Muscle of leg (tissue), 3 donors: ENCODE measurements at regions not wholly inside any gene's neighbourhood (a gene's known extent, or its start where the extent isn't known, plus 50 kb on each side); places are given as distances from the start of the nearest gene placed in this dataset.

Experiments
- DNase-seq: peaks from one replicate; pipeline ENCODE4 v3.0.0; 2013
- H3K27ac ChIP-seq: one replicate; pipeline ENCODE4 v1.5.1; 2013; ENCODE audit warnings: mild to moderate bottlenecking, low read length, control low read depth
- H3K27me3 ChIP-seq: one replicate; pipeline ENCODE4 v1.6.1; 2013; ENCODE audit warnings: low read length; ENCODE audit not compliant: control insufficient read depth, insufficient read depth
- H3K36me3 ChIP-seq: one replicate; pipeline ENCODE4 v1.6.1; 2013; ENCODE audit warnings: low read length; ENCODE audit not compliant: control insufficient read depth, insufficient read depth
- H3K4me1 ChIP-seq: one replicate; pipeline ENCODE4 v1.6.1; 2013; ENCODE audit warnings: low read length; ENCODE audit not compliant: control insufficient read depth, insufficient read depth
- H3K4me3 ChIP-seq: one replicate; pipeline ENCODE4 v1.5.1; 2013; ENCODE audit warnings: low read length, control low read depth
- H3K9me3 ChIP-seq: replicated peaks from 2 replicates; pipeline ENCODE4 v1.6.1; 2013; ENCODE audit warnings: low read depth, low read length; ENCODE audit not compliant: control insufficient read depth
- WGBS: methylation state at CpG from one replicate; pipeline ENCODE4 v1.1.5; 2013; ENCODE audit warnings: missing lambda C conversion rate; ENCODE audit not compliant: insufficient coverage; 5-methylcytosine and 5-hydroxymethylcytosine counted together

DNA sequence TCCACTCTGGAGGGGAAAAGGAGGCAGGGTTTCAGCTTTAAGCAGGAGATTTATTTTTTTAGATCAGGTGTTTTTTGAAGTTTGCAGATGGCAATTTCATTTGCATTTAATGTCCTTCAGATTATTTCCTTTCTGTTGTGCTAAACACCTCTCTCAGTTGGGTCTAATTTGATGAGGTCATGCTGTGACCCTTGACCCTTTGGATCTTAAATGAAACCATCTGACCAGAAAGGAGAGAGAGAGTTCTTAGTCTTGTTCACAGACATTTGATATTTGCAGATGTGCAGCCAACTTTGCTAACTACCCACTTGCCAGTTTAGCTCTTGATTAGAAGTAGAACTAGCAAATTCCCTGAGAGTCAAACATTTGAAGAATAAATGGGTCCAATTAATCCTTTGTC is 101.5 kb upstream of the RAB11FIP2 start:
- no peaks in the 10 kb centered on the region for H3K9me3 ChIP-seq
- no peak overlapping the region for H3K27ac ChIP-seq
- no peaks in the 10 kb centered on the region for H3K36me3 ChIP-seq
- H3K4me3 ChIP-seq, result no peak overlapping the region
- no peaks in the 10 kb centered on the region for H3K27me3 ChIP-seq
- no peaks in the 10 kb centered on the region for H3K4me1 ChIP-seq
- no peak for DNase-seq

DNA sequence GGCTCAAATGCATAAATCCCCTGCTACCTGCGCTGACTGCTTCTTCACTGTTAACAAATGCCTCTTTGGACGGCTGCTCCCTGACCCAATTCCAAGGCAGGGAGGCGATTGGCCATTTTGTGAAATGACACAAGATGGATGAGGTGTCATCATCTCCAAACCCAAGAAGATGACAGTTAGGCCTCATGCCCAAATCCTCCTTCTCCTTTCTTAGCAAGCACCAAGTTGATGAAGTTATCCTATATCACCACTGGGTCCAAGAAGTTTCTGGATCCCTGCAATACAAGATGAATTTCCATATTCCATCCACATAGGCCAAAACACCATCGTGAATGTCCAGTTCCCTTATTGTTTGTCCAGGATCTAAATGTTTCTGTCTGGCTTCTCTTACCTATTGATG is 98.5 kb upstream of the RAB11FIP2 start:
- H3K4me3 ChIP-seq, result no peak overlapping the region
- DNase-seq, result peak; percentile 73
- no peak overlapping the region for H3K27ac ChIP-seq
- WGBS, result 100% methylated on average over 1 of the region's 4 CpGs
- no peaks in the 10 kb centered on the region for H3K27me3 ChIP-seq
- no peaks in the 10 kb centered on the region for H3K9me3 ChIP-seq
- no peaks in the 10 kb centered on the region for H3K4me1 ChIP-seq
- H3K36me3 ChIP-seq, result no peaks in the 10 kb centered on the region

DNA sequence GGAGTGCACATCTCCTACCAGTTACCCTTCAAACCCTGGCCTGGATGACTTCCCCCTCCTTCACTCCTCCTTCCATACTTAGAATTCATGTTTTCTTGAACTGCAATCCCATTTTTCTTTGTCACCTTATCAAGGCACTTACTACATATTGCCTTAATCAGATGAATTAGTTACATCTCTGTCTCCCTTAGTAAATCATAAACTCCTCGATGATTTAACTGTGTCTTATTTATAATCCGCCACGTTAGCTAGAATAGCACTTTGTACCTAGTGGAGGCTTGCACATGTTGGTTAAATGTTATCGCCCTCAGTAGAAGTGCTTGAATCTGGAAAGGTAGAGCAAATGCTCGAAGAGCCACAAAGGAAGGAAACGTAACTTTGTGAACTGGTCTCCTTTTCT is 94.7 kb upstream of the RAB11FIP2 start:
- DNase-seq, result no peak
- Histone ChIP-seq H3K4me3 (no peak overlapping the region), H3K36me3 (no peaks in the 10 kb centered on the region), H3K27ac (no peak overlapping the region), H3K9me3 (no peaks in the 10 kb centered on the region), H3K4me1 (no peaks in the 10 kb centered on the region), H3K27me3 (no peaks in the 10 kb centered on the region)
- WGBS, result 69% methylated on average over 2 of the region's 6 CpGs

DNA sequence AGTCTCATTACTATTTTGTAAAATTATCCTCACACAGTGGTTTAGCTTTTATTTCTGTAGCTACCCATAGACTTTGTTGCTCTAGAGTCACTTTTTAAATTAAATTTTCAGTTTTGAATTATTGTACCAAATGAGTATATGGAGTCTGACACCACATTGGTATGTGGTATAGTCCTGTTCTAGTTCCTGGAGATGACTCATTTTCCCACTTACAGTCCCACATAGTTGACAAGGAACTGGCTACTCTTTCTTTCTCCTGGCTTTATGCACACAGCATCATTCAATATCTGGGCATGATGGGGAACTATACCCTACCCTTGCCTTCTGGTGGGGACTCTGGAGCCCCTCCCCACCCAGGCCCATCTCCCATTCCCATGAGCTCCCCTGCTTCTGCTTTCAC is 92.6 kb upstream of the RAB11FIP2 start:
- no peak overlapping the region for H3K27ac ChIP-seq
- no peaks in the 10 kb centered on the region for H3K4me1 ChIP-seq
- H3K36me3 ChIP-seq, result no peaks in the 10 kb centered on the region
- H3K27me3 ChIP-seq, result no peaks in the 10 kb centered on the region
- DNase-seq, result no peak
- no peak overlapping the region for H3K4me3 ChIP-seq
- no peaks in the 10 kb centered on the region for H3K9me3 ChIP-seq

DNA sequence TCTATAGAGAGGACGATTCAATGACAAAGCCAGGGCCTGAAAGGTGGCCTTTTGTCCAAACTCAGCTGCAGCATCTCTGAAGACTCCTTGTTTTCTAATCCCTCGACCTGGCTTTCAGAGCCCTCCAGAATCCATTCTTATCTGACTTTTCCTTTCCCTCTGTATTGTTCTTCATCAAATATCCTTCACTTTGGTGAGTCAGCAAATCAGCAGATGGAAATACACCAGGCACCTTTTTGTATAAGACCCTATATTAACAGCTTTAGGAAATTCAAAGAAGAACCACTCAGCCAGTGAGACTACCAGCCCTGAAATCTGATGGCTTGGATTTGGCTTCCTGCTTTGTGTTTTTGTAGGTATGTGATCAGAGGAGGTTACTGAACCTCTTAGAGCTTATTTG is 81.9 kb upstream of the RAB11FIP2 start:
- Histone ChIP-seq H3K27me3 (peaks cover 3% of the 10 kb centered on the region), H3K9me3 (no peaks in the 10 kb centered on the region), H3K27ac (no peak overlapping the region), H3K4me3 (no peak overlapping the region), H3K4me1 (no peaks in the 10 kb centered on the region), H3K36me3 (no peaks in the 10 kb centered on the region)
- WGBS, result 83% methylated on average over 2 of the region's 2 CpGs
- DNase-seq, result no peak

DNA sequence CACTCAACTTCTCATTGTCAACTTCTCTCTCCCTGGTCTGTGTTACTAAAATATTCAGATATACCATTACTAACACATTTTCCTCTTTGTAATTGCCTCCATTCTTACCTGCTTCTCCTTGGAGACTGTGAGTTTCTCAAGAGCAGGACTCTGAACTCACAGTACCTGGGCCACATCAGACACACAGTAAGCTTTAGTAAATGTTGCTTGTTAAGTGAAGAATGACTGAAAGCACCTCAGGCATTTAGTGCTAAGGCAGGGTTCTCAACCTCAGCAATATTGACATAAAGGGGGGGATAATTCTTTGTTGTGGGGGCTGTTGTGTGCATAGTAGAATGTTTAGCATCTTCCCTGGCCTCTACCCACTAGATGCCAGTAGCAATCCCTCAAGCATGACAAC is 72.0 kb upstream of the RAB11FIP2 start:
- peaks cover 7% of the 10 kb centered on the region for H3K4me1 ChIP-seq
- no peak for DNase-seq
- H3K36me3 ChIP-seq, result no peaks in the 10 kb centered on the region
- H3K9me3 ChIP-seq, result no peaks in the 10 kb centered on the region
- no peak overlapping the region for H3K27ac ChIP-seq
- no peak overlapping the region for H3K4me3 ChIP-seq
- no peaks in the 10 kb centered on the region for H3K27me3 ChIP-seq

DNA sequence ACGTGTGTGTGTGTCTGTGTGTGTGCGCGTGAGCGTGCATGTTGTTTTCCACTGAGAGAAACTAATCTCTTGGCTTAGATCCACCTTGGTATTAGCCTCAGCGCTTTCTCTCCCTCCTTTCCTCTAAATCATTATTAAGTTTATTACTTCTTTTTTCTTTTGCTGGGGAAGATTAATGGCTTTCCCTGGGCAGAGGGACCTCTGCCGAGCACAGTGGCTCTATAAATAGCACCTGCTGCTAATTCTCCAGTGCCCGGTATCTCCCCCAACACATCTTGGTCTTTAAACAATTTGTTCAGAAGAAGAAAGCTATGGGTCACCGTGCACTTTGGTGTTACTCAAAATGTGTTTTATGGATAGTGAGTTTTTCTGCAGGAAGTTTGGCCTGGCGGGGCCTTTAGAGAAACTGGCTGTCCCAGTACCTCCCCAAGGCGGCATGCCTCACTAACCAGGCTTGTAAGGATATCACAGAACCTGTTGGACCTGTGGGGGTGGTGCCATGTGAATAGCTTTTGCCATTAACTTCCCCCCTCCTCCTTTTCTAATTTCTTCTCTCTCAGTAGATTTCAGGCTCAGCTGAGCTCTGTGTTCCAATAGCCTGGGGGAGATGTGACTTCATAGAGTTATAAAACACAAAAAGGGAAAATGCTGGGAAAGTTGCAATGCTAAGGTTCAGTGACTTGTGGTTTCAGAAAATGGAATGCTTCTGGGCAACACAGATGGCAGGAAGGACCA is 70.1 kb upstream of the RAB11FIP2 start:
- Histone ChIP-seq H3K27ac (no peak overlapping the region), H3K36me3 (no peaks in the 10 kb centered on the region), H3K4me3 (no peak overlapping the region), H3K9me3 (no peaks in the 10 kb centered on the region), H3K27me3 (no peaks in the 10 kb centered on the region), H3K4me1 (peaks cover 13% of the 10 kb centered on the region)
- DNase-seq, result no peak
- no CpG with 5 or more reads among the region's 10 CpGs for WGBS

DNA sequence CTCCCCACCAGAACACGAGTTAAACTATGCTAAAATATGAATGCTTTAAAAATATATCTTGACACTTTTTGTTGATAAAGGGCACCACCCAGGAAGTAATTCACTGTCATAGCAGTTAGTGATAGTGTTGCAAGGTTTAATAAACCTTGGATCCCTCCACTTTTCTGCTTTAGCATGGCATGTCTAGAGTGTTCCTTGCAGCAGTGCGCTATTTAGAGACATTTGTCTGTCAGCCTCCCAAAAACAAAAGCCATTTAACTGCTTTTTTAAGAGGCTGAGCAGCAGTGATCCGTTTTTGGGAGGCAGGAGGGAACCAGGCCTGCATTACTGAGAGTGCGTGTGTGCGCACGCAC is 69.6 kb upstream of the RAB11FIP2 start:
- Histone ChIP-seq H3K36me3 (no peaks in the 10 kb centered on the region), H3K4me1 (peaks cover 13% of the 10 kb centered on the region), H3K9me3 (no peaks in the 10 kb centered on the region), H3K27ac (no peak overlapping the region), H3K27me3 (no peaks in the 10 kb centered on the region), H3K4me3 (no peak overlapping the region)
- DNase-seq, result no peak
- WGBS, result no CpG with 5 or more reads among the region's 6 CpGs

DNA sequence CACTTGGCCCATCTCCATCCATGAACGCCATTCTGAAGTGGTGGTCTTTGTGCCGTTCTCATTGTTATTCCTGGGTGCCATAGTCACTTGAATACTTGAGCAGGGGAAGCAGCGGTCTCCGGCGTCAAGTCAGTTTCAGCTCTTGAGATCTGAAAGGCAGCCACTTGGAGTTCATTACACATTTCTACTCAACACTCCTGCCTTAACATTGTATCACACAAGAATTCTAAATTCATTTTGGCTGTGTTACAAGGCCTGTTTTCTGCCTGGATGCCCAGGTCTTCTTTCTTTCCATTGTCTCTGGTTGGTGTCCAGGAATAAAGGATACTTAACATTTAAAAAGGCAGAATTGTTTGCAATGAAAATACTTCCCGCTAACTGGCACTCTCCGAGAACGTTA is 69.0 kb upstream of the RAB11FIP2 start:
- WGBS, result 86% methylated on average over 4 of the region's 8 CpGs
- no peaks in the 10 kb centered on the region for H3K36me3 ChIP-seq
- H3K9me3 ChIP-seq, result no peaks in the 10 kb centered on the region
- DNase-seq, result no peak
- H3K4me3 ChIP-seq, result no peak overlapping the region
- no peaks in the 10 kb centered on the region for H3K27me3 ChIP-seq
- H3K27ac ChIP-seq, result no peak overlapping the region
- peaks cover 13% of the 10 kb centered on the region for H3K4me1 ChIP-seq

DNA sequence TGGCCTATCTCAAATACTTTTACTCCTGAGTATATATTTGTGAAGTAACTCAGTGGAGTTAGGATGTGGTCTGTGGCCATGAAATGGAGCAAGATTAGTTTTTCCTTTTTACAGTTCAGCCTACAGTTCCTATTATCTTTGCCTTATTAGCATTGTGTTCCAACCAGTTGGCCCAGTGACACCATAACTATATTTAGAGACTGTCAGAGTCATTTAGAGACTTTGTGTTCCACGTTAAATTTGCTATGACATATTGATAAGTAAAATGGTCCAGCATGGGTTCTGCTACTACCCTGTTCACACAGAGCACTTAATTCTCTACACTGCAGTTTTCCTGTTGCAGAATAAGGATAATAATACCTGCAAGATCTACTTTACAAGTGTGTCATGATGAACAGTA is 68.3 kb upstream of the RAB11FIP2 start:
- H3K9me3 ChIP-seq, result no peaks in the 10 kb centered on the region
- no peak overlapping the region for H3K27ac ChIP-seq
- H3K4me3 ChIP-seq, result no peak overlapping the region
- no peaks in the 10 kb centered on the region for H3K27me3 ChIP-seq
- no CpG with 5 or more reads among the region's 1 CpG for WGBS
- peaks cover 13% of the 10 kb centered on the region for H3K4me1 ChIP-seq
- no peak for DNase-seq
- H3K36me3 ChIP-seq, result no peaks in the 10 kb centered on the region

DNA sequence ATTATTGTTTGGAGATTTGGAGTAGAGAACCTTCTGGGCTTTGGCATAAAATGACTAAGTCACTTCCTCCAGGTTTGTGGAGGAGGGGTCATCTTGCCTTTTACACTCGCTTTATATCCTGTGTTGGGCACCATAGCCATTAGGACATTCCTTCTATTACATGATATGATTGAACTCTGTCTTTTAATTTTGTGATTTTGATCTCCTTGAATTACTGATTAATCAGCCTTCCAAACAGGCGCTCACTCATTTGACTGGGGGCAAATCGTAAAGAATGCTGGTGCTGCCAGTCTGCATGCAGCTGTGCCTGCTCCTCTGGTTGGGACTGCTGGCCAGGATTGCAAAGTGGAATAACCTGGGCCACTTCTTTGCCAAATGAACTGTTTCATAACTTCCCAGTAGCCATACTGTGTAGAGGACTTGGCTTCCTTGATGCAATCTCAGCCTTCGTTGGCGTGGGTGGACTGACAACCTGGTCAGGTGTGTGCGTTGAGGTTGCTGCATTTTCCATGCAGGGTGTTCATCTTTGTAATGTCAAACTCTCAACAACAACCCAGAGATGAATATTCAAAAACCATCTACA is 65.9 kb upstream of the RAB11FIP2 start:
- H3K9me3 ChIP-seq, result no peaks in the 10 kb centered on the region
- H3K27me3 ChIP-seq, result no peaks in the 10 kb centered on the region
- 96% methylated on average over 4 of the region's 6 CpGs for WGBS
- no peaks in the 10 kb centered on the region for H3K36me3 ChIP-seq
- H3K4me3 ChIP-seq, result no peak overlapping the region
- no peak overlapping the region for H3K27ac ChIP-seq
- H3K4me1 ChIP-seq, result peaks cover 13% of the 10 kb centered on the region
- no peak for DNase-seq
